ENCODE measurements at regions not wholly inside any gene's neighbourhood (a gene's known extent, or its start where the extent isn't known, plus 50 kb on each side); places are given as distances from the start of the nearest gene placed in this dataset.

DNA sequence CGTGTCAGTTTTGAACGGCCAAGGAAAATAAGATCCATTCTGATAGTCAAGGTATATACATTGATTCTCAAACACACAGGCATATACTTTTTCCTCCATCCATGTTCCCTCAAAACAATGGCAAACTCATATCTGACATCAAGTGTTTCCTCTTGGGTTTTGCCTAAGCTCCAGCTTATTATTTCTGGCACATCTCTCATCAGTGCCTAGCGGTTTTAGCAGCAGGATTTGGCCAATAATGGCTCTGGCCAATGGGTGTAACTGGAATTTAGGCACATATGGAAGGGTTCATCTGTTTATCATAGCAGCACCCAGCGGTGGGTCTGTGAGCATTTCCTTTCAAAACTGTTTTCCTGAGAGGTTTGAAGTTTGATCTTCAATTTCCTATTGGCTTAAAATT is 161.6 kb upstream of the TLL1 start:
- DNase-seq: no peak
- no peaks in the 10 kb centered on the region for H3K27me3 ChIP-seq (replicated peaks; ENCODE audit: insufficient read depth)
- no peak overlapping the region for H3K4me2 ChIP-seq (ENCODE audit: unreplicated experiment)
- no peaks in the 10 kb centered on the region for H3K9me3 ChIP-seq (ENCODE audit: low read depth)
- TF ChIP-seq EZH2 (IDR thresholded peaks at IDR 0.05; ENCODE audit: insufficient read depth, poor library complexity, severe bottlenecking) (no peak), EZH2phosphoT487 (IDR thresholded peaks at IDR 0.05; ENCODE audit: insufficient read depth, low read depth) (no peak)
- in situ Hi-C loops (cut with MboI): no loop called here
- no peaks in the 10 kb centered on the region for H3K36me3 ChIP-seq (ENCODE audit: low read depth)
- no peaks in the 10 kb centered on the region for H3K79me2 ChIP-seq (ENCODE audit: insufficient read depth)
- H3K9me2 ChIP-seq (ENCODE audit: insufficient read depth): no peaks in the 10 kb centered on the region
- no peak overlapping the region for H3K4me3 ChIP-seq
- no peaks in the 10 kb centered on the region for H4K20me1 ChIP-seq (ENCODE audit: insufficient read depth)
- no peaks in the 10 kb centered on the region for H3F3A ChIP-seq (ENCODE audit: insufficient read depth)
- H2AFZ ChIP-seq: no peak overlapping the region
- H3K9ac ChIP-seq: no peak overlapping the region
- H3K27ac ChIP-seq: no peak overlapping the region
- 17 to 18% methylated on average over 4 of the region's 4 CpGs for WGBS, 2 experiments (ENCODE audit: low coverage in 1 of 2, low lambda C conversion rate in 2 of 2, missing lambda C conversion rate in 2 of 2)
- H3K4me1 ChIP-seq (ENCODE audit: insufficient read depth): no peaks in the 10 kb centered on the region

DNA sequence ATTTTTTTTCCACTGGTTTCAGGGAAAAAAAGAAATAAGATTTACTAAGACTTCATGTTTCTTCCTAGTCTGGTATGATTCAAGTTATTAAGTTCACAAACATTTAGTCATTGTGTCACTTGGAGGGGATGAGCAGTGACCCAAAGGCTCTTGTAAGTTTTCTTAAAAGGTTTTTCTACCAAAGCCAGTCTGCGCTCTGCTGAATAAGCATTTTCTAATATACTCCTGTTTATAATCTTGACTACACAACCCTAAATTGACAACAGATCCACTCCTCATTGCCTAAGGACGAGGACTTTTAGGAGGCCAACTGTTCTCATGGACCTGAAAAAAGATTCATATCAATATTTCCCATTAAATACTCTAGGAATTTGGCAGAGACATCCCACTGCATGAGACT is 161.1 kb upstream of the TLL1 start:
- H3K9me3 ChIP-seq (ENCODE audit: low read depth): no peaks in the 10 kb centered on the region
- DNase-seq: no peak
- TF ChIP-seq EZH2phosphoT487 (IDR thresholded peaks at IDR 0.05; ENCODE audit: insufficient read depth, low read depth) (no peak), EZH2 (IDR thresholded peaks at IDR 0.05; ENCODE audit: insufficient read depth, poor library complexity, severe bottlenecking) (no peak)
- H3K9ac ChIP-seq: no peak overlapping the region
- in situ Hi-C loops (cut with MboI): no loop called here
- no peak overlapping the region for H3K27ac ChIP-seq
- whole genome bisulfite sequencing, 2 experiments (ENCODE audit: low coverage in 1 of 2, low lambda C conversion rate in 2 of 2, missing lambda C conversion rate in 2 of 2): 5 to 8% methylated on average over 2 of the region's 2 CpGs
- H2AFZ ChIP-seq: no peak overlapping the region
- H3K36me3 ChIP-seq (ENCODE audit: low read depth): no peaks in the 10 kb centered on the region
- no peak overlapping the region for H3K4me3 ChIP-seq
- H3K27me3 ChIP-seq (replicated peaks; ENCODE audit: insufficient read depth): no peaks in the 10 kb centered on the region
- no peaks in the 10 kb centered on the region for H4K20me1 ChIP-seq (ENCODE audit: insufficient read depth)
- H3K79me2 ChIP-seq (ENCODE audit: insufficient read depth): no peaks in the 10 kb centered on the region
- H3F3A ChIP-seq (ENCODE audit: insufficient read depth): no peaks in the 10 kb centered on the region
- H3K4me1 ChIP-seq (ENCODE audit: insufficient read depth): no peaks in the 10 kb centered on the region
- H3K4me2 ChIP-seq (ENCODE audit: unreplicated experiment): no peak overlapping the region
- no peaks in the 10 kb centered on the region for H3K9me2 ChIP-seq (ENCODE audit: insufficient read depth)

DNA sequence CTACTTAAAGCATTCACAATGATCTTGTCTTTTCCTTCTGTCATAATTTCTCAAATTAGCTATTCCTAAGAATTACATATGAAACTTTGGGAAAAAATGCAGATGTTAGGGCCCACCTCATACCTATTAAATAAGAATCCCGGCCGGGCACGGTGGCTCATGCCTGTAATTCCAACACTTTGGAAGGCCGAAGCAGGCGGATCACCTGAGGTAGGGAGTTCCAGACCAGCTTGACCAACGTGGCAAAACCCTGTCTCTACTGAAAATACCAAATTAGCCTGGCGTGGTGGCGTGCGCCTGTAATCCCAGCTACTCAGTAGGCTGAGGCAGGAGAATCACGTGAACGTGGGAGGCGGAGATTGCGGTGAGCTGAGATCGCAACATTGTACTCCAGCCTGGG is 158.4 kb upstream of the TLL1 start:
- H3K27ac ChIP-seq: no peak overlapping the region
- H3F3A ChIP-seq (ENCODE audit: insufficient read depth): no peaks in the 10 kb centered on the region
- H3K79me2 ChIP-seq (ENCODE audit: insufficient read depth): no peaks in the 10 kb centered on the region
- H3K9me3 ChIP-seq (ENCODE audit: low read depth): no peaks in the 10 kb centered on the region
- H4K20me1 ChIP-seq (ENCODE audit: insufficient read depth): no peaks in the 10 kb centered on the region
- no peak overlapping the region for H3K9ac ChIP-seq
- no peaks in the 10 kb centered on the region for H3K27me3 ChIP-seq (replicated peaks; ENCODE audit: insufficient read depth)
- no peaks in the 10 kb centered on the region for H3K36me3 ChIP-seq (ENCODE audit: low read depth)
- H3K4me2 ChIP-seq (ENCODE audit: unreplicated experiment): no peak overlapping the region
- H3K4me3 ChIP-seq: no peak overlapping the region
- H3K9me2 ChIP-seq (ENCODE audit: insufficient read depth): no peaks in the 10 kb centered on the region
- TF ChIP-seq EZH2phosphoT487 (IDR thresholded peaks at IDR 0.05; ENCODE audit: insufficient read depth, low read depth) (no peak), EZH2 (IDR thresholded peaks at IDR 0.05; ENCODE audit: insufficient read depth, poor library complexity, severe bottlenecking) (no peak)
- 60 to 65% methylated on average over 13 to 14 of the region's 14 CpGs for WGBS, 2 experiments (ENCODE audit: low coverage in 1 of 2, low lambda C conversion rate in 2 of 2, missing lambda C conversion rate in 2 of 2)
- DNase-seq: no peak
- no peak overlapping the region for H2AFZ ChIP-seq
- in situ Hi-C loops (cut with MboI): no loop called here
- H3K4me1 ChIP-seq (ENCODE audit: insufficient read depth): no peaks in the 10 kb centered on the region

DNA sequence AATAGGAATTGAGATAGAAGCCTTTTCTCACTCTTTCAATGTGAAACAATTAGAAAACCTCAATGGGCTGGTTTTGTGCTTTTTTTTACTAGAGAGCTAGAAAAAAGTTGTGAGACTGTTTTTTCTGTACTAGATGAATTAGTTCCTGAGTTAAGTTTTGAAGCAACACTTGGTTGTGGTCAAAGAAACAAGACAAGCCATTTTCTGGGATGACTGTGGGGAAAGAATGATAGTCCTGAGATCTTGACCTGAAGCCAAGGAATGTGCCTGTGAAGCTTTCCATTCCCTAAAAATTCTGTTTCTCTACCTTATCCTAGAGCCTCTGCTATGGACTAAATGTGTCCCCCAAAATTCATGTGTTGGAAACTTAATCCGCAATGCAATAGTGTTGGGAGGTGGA is 157.8 kb upstream of the TLL1 start:
- H3K9ac ChIP-seq: no peak overlapping the region
- in situ Hi-C loops (cut with MboI): no loop called here
- H3K9me3 ChIP-seq (ENCODE audit: low read depth): no peaks in the 10 kb centered on the region
- H3K9me2 ChIP-seq (ENCODE audit: insufficient read depth): no peaks in the 10 kb centered on the region
- H3K4me1 ChIP-seq (ENCODE audit: insufficient read depth): no peaks in the 10 kb centered on the region
- no peak for DNase-seq
- no peaks in the 10 kb centered on the region for H3K79me2 ChIP-seq (ENCODE audit: insufficient read depth)
- H2AFZ ChIP-seq: no peak overlapping the region
- H3K36me3 ChIP-seq (ENCODE audit: low read depth): no peaks in the 10 kb centered on the region
- 6 to 9% methylated on average over 1 of the region's 1 CpG for WGBS, 2 experiments (ENCODE audit: low coverage in 1 of 2, low lambda C conversion rate in 2 of 2, missing lambda C conversion rate in 2 of 2)
- H4K20me1 ChIP-seq (ENCODE audit: insufficient read depth): no peaks in the 10 kb centered on the region
- H3K27me3 ChIP-seq (replicated peaks; ENCODE audit: insufficient read depth): no peaks in the 10 kb centered on the region
- no peak overlapping the region for H3K4me3 ChIP-seq
- H3K27ac ChIP-seq: no peak overlapping the region
- no peaks in the 10 kb centered on the region for H3F3A ChIP-seq (ENCODE audit: insufficient read depth)
- TF ChIP-seq EZH2phosphoT487 (IDR thresholded peaks at IDR 0.05; ENCODE audit: insufficient read depth, low read depth) (no peak), EZH2 (IDR thresholded peaks at IDR 0.05; ENCODE audit: insufficient read depth, poor library complexity, severe bottlenecking) (no peak)
- H3K4me2 ChIP-seq (ENCODE audit: unreplicated experiment): no peak overlapping the region

DNA sequence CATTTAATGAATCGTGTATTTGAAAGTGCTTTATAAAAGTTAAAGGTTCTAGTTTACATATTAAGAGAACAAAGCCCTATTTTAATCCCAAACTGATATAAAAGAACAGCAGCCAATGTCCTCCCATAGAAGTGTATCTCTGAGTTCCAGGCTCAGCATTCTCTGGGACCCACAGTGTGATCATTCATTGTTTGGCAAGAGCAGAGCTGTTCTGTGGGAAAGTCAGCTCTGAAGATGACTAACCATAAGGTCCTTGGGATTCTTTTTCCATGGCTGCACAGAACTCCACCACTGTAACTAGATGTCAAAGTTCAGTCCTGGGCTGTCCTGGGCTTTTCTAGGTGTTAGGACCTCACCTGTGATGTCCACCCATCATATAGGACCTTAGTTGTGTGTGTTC is 157.0 kb upstream of the TLL1 start:
- H3K9me3 ChIP-seq (ENCODE audit: low read depth): no peaks in the 10 kb centered on the region
- TF ChIP-seq EZH2phosphoT487 (IDR thresholded peaks at IDR 0.05; ENCODE audit: insufficient read depth, low read depth) (no peak), EZH2 (IDR thresholded peaks at IDR 0.05; ENCODE audit: insufficient read depth, poor library complexity, severe bottlenecking) (no peak)
- no peaks in the 10 kb centered on the region for H3K79me2 ChIP-seq (ENCODE audit: insufficient read depth)
- H3K4me3 ChIP-seq: no peak overlapping the region
- H3K9ac ChIP-seq: no peak overlapping the region
- no peaks in the 10 kb centered on the region for H3F3A ChIP-seq (ENCODE audit: insufficient read depth)
- no peaks in the 10 kb centered on the region for H3K36me3 ChIP-seq (ENCODE audit: low read depth)
- H4K20me1 ChIP-seq (ENCODE audit: insufficient read depth): no peaks in the 10 kb centered on the region
- WGBS, 2 experiments (ENCODE audit: low coverage in 1 of 2, low lambda C conversion rate in 2 of 2, missing lambda C conversion rate in 2 of 2): 30 to 44% methylated on average over 1 of the region's 1 CpG
- no peaks in the 10 kb centered on the region for H3K27me3 ChIP-seq (replicated peaks; ENCODE audit: insufficient read depth)
- H3K9me2 ChIP-seq (ENCODE audit: insufficient read depth): no peaks in the 10 kb centered on the region
- in situ Hi-C loops (cut with MboI): no loop called here
- H3K4me1 ChIP-seq (ENCODE audit: insufficient read depth): no peaks in the 10 kb centered on the region
- no peak overlapping the region for H2AFZ ChIP-seq
- DNase-seq: no peak
- no peak overlapping the region for H3K27ac ChIP-seq
- no peak overlapping the region for H3K4me2 ChIP-seq (ENCODE audit: unreplicated experiment)
